ENCODE measurements at regions not wholly inside any gene's neighbourhood (a gene's known extent, or its start where the extent isn't known, plus 50 kb on each side); places are given as distances from the start of the nearest gene placed in this dataset.
"Not testable (repeated sequence)": the region's sequence is repeated elsewhere in the genome, so short reads cannot be mapped to it uniquely, and the experiment has no call there.

GRCh38 chr1:29550119-29550841 lies 314.0 kb downstream of the PTPRU start:
- Histone ChIP-seq H3K9me3 (ENCODE audit: control insufficient read depth, insufficient read depth, low read length) (peaks cover 13% of the 10 kb centered on the region; the same call in 1 of the 2 replicates), H3F3A (ENCODE audit: control insufficient read depth, insufficient read depth) (no peaks in the 10 kb centered on the region), H3K9me2 (replicated peaks; ENCODE audit: control insufficient read depth, low read length) (no peaks in the 10 kb centered on the region), H3K79me2 (ENCODE audit: control insufficient read depth, low read length) (no peaks in the 10 kb centered on the region), H3K4me2 (ENCODE audit: low read length) (no peak overlapping the region), H3K36me3 (ENCODE audit: control insufficient read depth, low read length) (no peaks in the 10 kb centered on the region), H3K27me3 (ENCODE audit: control insufficient read depth, low read length) (no peaks in the 10 kb centered on the region), H3K27ac (ENCODE audit: low read depth, low read length) (no peak overlapping the region), H3K4me3 (ENCODE audit: low read length) (no peak overlapping the region), H3K4me1 (ENCODE audit: control insufficient read depth, low read length) (no peaks in the 10 kb centered on the region), H4K20me1 (ENCODE audit: control insufficient read depth, insufficient read depth, low read depth, low read length) (no peaks in the 10 kb centered on the region)
- no peak for TF ChIP-seq EZH2phosphoT487 (IDR thresholded peaks at IDR 0.05; ENCODE audit: borderline replicate concordance, low read length)
- TF ChIP-seq CTCF (IDR thresholded peaks at IDR 0.05; ENCODE audit: low read depth, low read length, poor library complexity, severe bottlenecking) = no peak

- not testable (repeated sequence) for H3K9me2 ChIP-seq (replicated peaks; ENCODE audit: control insufficient read depth, low read length); H3K4me3 ChIP-seq (ENCODE audit: low read length); H3K79me2 ChIP-seq (ENCODE audit: control insufficient read depth, low read length); H3K36me3 ChIP-seq (ENCODE audit: control insufficient read depth, low read length); H3K4me2 ChIP-seq (ENCODE audit: low read length); H3F3A ChIP-seq (ENCODE audit: control insufficient read depth, insufficient read depth); H3K27me3 ChIP-seq (ENCODE audit: control insufficient read depth, low read length); H3K27ac ChIP-seq (ENCODE audit: low read depth, low read length); H4K20me1 ChIP-seq (ENCODE audit: control insufficient read depth, insufficient read depth, low read depth, low read length); H3K4me1 ChIP-seq (ENCODE audit: control insufficient read depth, low read length)
- peaks cover 13% of the 10 kb centered on the region; the same call in 1 of the 2 replicates for H3K9me3 ChIP-seq (ENCODE audit: control insufficient read depth, insufficient read depth, low read length)
These were observed 313.4 kb downstream of the PTPRU start for GRCh38 chr1:29549728-29550118.

- H3K27ac ChIP-seq (ENCODE audit: low read depth, low read length) = no peak overlapping the region
- H3K27me3 ChIP-seq (ENCODE audit: control insufficient read depth, low read length) = peaks cover 2% of the 10 kb centered on the region; the same call in 1 of the 2 replicates
- no peak for TF ChIP-seq CTCF (IDR thresholded peaks at IDR 0.05; ENCODE audit: low read depth, low read length, poor library complexity, severe bottlenecking)
- TF ChIP-seq EZH2phosphoT487 (IDR thresholded peaks at IDR 0.05; ENCODE audit: borderline replicate concordance, low read length) = no peak
- no peaks in the 10 kb centered on the region for H3K4me1 ChIP-seq (ENCODE audit: control insufficient read depth, low read length)
- peaks cover 7% of the 10 kb centered on the region; the same call in 1 of the 2 replicates for H3K9me3 ChIP-seq (ENCODE audit: control insufficient read depth, insufficient read depth, low read length)
- H4K20me1 ChIP-seq (ENCODE audit: control insufficient read depth, insufficient read depth, low read depth, low read length) = no peaks in the 10 kb centered on the region
- H3K36me3 ChIP-seq (ENCODE audit: control insufficient read depth, low read length) = no peaks in the 10 kb centered on the region
- H3K79me2 ChIP-seq (ENCODE audit: control insufficient read depth, low read length) = no peaks in the 10 kb centered on the region
- H3K4me2 ChIP-seq (ENCODE audit: low read length) = no peak overlapping the region
- H3K9me2 ChIP-seq (replicated peaks; ENCODE audit: control insufficient read depth, low read length) = no peaks in the 10 kb centered on the region
- H3K4me3 ChIP-seq (ENCODE audit: low read length) = no peak overlapping the region
- H3F3A ChIP-seq (ENCODE audit: control insufficient read depth, insufficient read depth) = no peaks in the 10 kb centered on the region
These were observed 312.7 kb downstream of the PTPRU start for GRCh38 chr1:29549001-29549400.

GRCh38 chr1:29548091-29548490 lies 311.8 kb downstream of the PTPRU start:
- Histone ChIP-seq H3K4me3 (ENCODE audit: low read length) (no peak overlapping the region), H3K36me3 (ENCODE audit: control insufficient read depth, low read length) (no peaks in the 10 kb centered on the region), H3K27ac (ENCODE audit: low read depth, low read length) (no peak overlapping the region), H3F3A (ENCODE audit: control insufficient read depth, insufficient read depth) (no peaks in the 10 kb centered on the region), H3K4me1 (ENCODE audit: control insufficient read depth, low read length) (no peaks in the 10 kb centered on the region), H3K9me3 (ENCODE audit: control insufficient read depth, insufficient read depth, low read length) (peaks cover 3% of the 10 kb centered on the region; the same call in 1 of the 2 replicates), H3K27me3 (ENCODE audit: control insufficient read depth, low read length) (peaks cover 2% of the 10 kb centered on the region; the same call in 1 of the 2 replicates), H3K9me2 (replicated peaks; ENCODE audit: control insufficient read depth, low read length) (no peaks in the 10 kb centered on the region), H3K4me2 (ENCODE audit: low read length) (no peak overlapping the region), H3K79me2 (ENCODE audit: control insufficient read depth, low read length) (no peaks in the 10 kb centered on the region), H4K20me1 (ENCODE audit: control insufficient read depth, insufficient read depth, low read depth, low read length) (no peaks in the 10 kb centered on the region)
- TF ChIP-seq CTCF (IDR thresholded peaks at IDR 0.05; ENCODE audit: low read depth, low read length, poor library complexity, severe bottlenecking) (no peak), EZH2phosphoT487 (IDR thresholded peaks at IDR 0.05; ENCODE audit: borderline replicate concordance, low read length) (no peak)
